ENCODE measurements at regions not wholly inside any gene's neighbourhood (a gene's known extent, or its start where the extent isn't known, plus 50 kb on each side); places are given as distances from the start of the nearest gene placed in this dataset.
"Not testable (repeated sequence)": the region's sequence is repeated elsewhere in the genome, so short reads cannot be mapped to it uniquely, and the experiment has no call there.

DNA sequence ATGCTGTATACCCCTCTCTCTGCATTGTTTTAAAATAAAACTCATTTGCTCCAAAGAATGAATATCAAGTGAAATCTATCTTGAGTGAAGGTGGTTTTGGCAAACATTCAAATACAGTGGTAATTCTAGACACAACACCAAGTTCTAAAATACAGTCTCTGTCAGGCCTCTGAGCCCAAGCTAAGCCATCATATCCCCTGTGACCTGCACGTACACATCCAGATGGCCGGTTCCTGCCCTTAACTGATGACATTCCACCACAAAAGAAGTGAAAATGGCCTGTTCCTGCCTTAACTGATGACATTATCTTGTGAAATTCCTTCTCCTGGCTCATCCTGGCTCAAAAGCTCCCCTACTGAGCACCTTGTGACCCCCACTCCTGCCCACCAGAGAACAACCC is 1201.5 kb downstream of the FLRT2 start:
- TF ChIP-seq, protein P1, sequence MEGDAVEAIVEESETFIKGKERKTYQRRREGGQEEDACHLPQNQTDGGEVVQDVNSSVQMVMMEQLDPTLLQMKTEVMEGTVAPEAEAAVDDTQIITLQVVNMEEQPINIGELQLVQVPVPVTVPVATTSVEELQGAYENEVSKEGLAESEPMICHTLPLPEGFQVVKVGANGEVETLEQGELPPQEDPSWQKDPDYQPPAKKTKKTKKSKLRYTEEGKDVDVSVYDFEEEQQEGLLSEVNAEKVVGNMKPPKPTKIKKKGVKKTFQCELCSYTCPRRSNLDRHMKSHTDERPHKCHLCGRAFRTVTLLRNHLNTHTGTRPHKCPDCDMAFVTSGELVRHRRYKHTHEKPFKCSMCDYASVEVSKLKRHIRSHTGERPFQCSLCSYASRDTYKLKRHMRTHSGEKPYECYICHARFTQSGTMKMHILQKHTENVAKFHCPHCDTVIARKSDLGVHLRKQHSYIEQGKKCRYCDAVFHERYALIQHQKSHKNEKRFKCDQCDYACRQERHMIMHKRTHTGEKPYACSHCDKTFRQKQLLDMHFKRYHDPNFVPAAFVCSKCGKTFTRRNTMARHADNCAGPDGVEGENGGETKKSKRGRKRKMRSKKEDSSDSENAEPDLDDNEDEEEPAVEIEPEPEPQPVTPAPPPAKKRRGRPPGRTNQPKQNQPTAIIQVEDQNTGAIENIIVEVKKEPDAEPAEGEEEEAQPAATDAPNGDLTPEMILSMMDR (IDR thresholded peaks at IDR 0.05), result not testable (repeated sequence)
- not testable (repeated sequence) for TF ChIP-seq POLR2A (IDR thresholded peaks at IDR 0.05)
